ENCODE measurements at regions not wholly inside any gene's neighbourhood (a gene's known extent, or its start where the extent isn't known, plus 50 kb on each side); places are given as distances from the start of the nearest gene placed in this dataset.
A peak's percentile ranks its signal among the peaks of the same experiment; 100 is the strongest.

- ChIA-PET CTCF (interaction anchor here (1.0 kb wide), 1 partner anchor 22 kb away, joined by 3 read pairs; no protein-coding TSS in a partner anchor), POLR2A (no interaction called here)
- H3K4me1 Mint-ChIP-seq = peaks cover 5% of the 10 kb centered on the region
- H3K36me3 Mint-ChIP-seq = no peaks in the 10 kb centered on the region; the same call in 1 of the 2 replicates
- H3K27ac Mint-ChIP-seq = no peak overlapping the region; the same call in 1 of the 2 replicates
- DNase-seq (ENCODE audit: low spot score) (no peak), ATAC-seq (no peak)
- H3K27me3 Mint-ChIP-seq (ENCODE audit: low read depth) = no peaks in the 10 kb centered on the region
- H3K4me3 Mint-ChIP-seq = no peak overlapping the region
- no peaks in the 10 kb centered on the region for H3K9me3 Mint-ChIP-seq
- TF ChIP-seq SP1 (CRISPR knock-in tag; conservative IDR thresholded peaks at IDR 0.05) = no peak
- no peak for TF ChIP-seq EMX1 (CRISPR knock-in tag; IDR thresholded peaks at IDR 0.05)
- no peak for TF ChIP-seq ATF3 (CRISPR knock-in tag; conservative IDR thresholded peaks at IDR 0.05)
- no peak for TF ChIP-seq HMGA2 (CRISPR knock-in tag; IDR thresholded peaks at IDR 0.05)
- no peak for TF ChIP-seq PREB (CRISPR knock-in tag; IDR thresholded peaks at IDR 0.05; ENCODE audit: borderline replicate concordance)
- TF ChIP-seq ZBTB21 (CRISPR knock-in tag; IDR thresholded peaks at IDR 0.05; ENCODE audit: borderline replicate concordance) = no peak
- TF ChIP-seq NR3C1 (CRISPR knock-in tag; conservative IDR thresholded peaks at IDR 0.05; ENCODE audit: low read depth) = no peak
These were observed 168.3 kb downstream of the SEC14L1 start for GRCh38 chr17:77308861-77309726.

GRCh38 chr17:77310336-77310735 lies 169.6 kb downstream of the SEC14L1 start:
- TF ChIP-seq FOXK1 (CRISPR knock-in tag; IDR thresholded peaks at IDR 0.05) (no peak), E2F5 (CRISPR knock-in tag; IDR thresholded peaks at IDR 0.05) (no peak), MXD4 (CRISPR knock-in tag; IDR thresholded peaks at IDR 0.05; ENCODE audit: borderline replicate concordance) (no peak), HMGXB4 (CRISPR knock-in tag; IDR thresholded peaks at IDR 0.05) (no peak), ZMAT4 (CRISPR knock-in tag; IDR thresholded peaks at IDR 0.05) (no peak), ZNF423 (CRISPR knock-in tag; IDR thresholded peaks at IDR 0.05) (no peak), ELF4 (CRISPR knock-in tag; IDR thresholded peaks at IDR 0.05; ENCODE audit: low read depth) (no peak), NR1H2 (CRISPR knock-in tag; IDR thresholded peaks at IDR 0.05) (no peak), CBFB (CRISPR knock-in tag; IDR thresholded peaks at IDR 0.05; ENCODE audit: low read depth) (no peak), GTF2I (CRISPR knock-in tag; conservative IDR thresholded peaks at IDR 0.05) (no peak), SP1 (CRISPR knock-in tag; conservative IDR thresholded peaks at IDR 0.05) (no peak), FOXP1 (CRISPR knock-in tag; IDR thresholded peaks at IDR 0.05; ENCODE audit: borderline replicate concordance) (no peak)
- peaks cover 5% of the 10 kb centered on the region; the same call in 1 of the 2 replicates for H3K4me1 Mint-ChIP-seq
- no peaks in the 10 kb centered on the region for H3K9me3 Mint-ChIP-seq
- H3K4me3 Mint-ChIP-seq = no peak overlapping the region
- no peak for ATAC-seq
- H3K27me3 Mint-ChIP-seq (ENCODE audit: low read depth) = no peaks in the 10 kb centered on the region
- DNase-seq (ENCODE audit: low spot score) = no peak
- no peaks in the 10 kb centered on the region; the same call in 1 of the 2 replicates for H3K36me3 Mint-ChIP-seq
- ChIA-PET CTCF (no interaction called here), POLR2A (no interaction called here)
- peak overlapping the region; percentile 83; the same call in 1 of the 2 replicates for H3K27ac Mint-ChIP-seq

Data from WTC11 (cell line).